ENCODE measurements at regions not wholly inside any gene's neighbourhood (a gene's known extent, or its start where the extent isn't known, plus 50 kb on each side); places are given as distances from the start of the nearest gene placed in this dataset.
A peak's percentile ranks its signal among the peaks of the same experiment; 100 is the strongest.

GRCh38 chr11:121773076-121773475, 320.3 kb upstream of the SORL1-AS1 start:
- ATAC-seq (no peak), DNase-seq (no peak)
- Mint-ChIP-seq H3K4me3 (no peak overlapping the region), H3K36me3 (ENCODE audit: low read depth) (no peaks in the 10 kb centered on the region), H3K27me3 (peaks cover 6% of the 10 kb centered on the region), H3K4me1 (no peaks in the 10 kb centered on the region), H3K9me3 (ENCODE audit: low read depth) (no peaks in the 10 kb centered on the region), H3K27ac (no peak overlapping the region)
- POLR2A ChIA-PET: no interaction called here
- CTCF ChIA-PET: no interaction called here
- intact Hi-C loops (cut with DNase I, micrococcal nuclease): no loop called here

DNA sequence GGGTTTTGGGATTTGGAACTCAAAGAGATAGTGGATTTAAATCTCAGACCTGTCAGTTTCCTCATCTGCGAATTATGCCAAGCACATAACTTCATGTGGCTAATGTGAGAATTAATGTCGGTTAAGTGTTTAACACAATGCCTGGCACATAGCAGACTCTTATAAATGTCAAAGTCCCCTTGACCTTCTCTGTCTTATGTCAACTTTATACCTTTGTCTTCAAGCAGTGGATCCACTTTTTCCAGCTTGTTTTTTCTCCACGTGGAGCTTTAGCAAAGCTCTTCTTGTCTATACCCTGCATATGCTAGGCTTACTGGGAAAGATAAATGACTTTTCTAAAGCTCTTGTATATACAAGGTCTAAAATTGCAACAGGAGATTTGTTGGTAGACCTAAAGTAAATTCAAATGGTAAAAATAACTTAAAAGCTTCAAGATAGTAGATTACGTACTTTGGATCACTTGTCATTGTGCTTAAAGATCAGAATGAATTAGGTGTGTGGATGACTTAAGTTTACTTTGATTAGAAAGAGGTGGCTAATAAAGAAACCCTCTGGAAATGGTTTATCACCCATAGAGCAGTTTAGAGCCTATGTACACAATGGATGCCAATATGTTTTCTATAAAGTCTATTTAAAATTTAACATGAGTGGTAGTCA, 318.3 kb upstream of the SORL1-AS1 start:
- ATAC-seq (no peak), DNase-seq (no peak)
- H3K4me1 Mint-ChIP-seq: peaks cover 4% of the 10 kb centered on the region
- intact Hi-C loops (cut with DNase I, micrococcal nuclease): no loop called here
- H3K36me3 Mint-ChIP-seq (ENCODE audit: low read depth): no peaks in the 10 kb centered on the region
- ChIA-PET POLR2A (no interaction called here), CTCF (interaction anchor here (0.5 kb wide), 1 partner anchor 1870 kb away, joined by 3 read pairs; no protein-coding TSS in a partner anchor)
- peaks cover 6% of the 10 kb centered on the region for H3K27me3 Mint-ChIP-seq
- H3K27ac Mint-ChIP-seq: no peak overlapping the region
- no peaks in the 10 kb centered on the region for H3K9me3 Mint-ChIP-seq (ENCODE audit: low read depth)
- no peak overlapping the region for H3K4me3 Mint-ChIP-seq

- ATAC-seq: no peak
- CTCF ChIA-PET: no interaction called here
These were observed 316.4 kb upstream of the SORL1-AS1 start for GRCh38 chr11:121769191-121769590.

GRCh38 chr11:121767433-121767832, 314.7 kb upstream of the SORL1-AS1 start:
- Mint-ChIP-seq H3K9me3 (ENCODE audit: low read depth) (no peaks in the 10 kb centered on the region), H3K36me3 (ENCODE audit: low read depth) (no peaks in the 10 kb centered on the region), H3K27me3 (peaks cover 6% of the 10 kb centered on the region), H3K4me1 (peaks cover 4% of the 10 kb centered on the region), H3K27ac (no peak overlapping the region), H3K4me3 (no peak overlapping the region)
- intact Hi-C loops (cut with DNase I, micrococcal nuclease): no loop called here
- DNase-seq: peak; percentile 14
- ATAC-seq: peak; percentile 79
- ChIA-PET POLR2A (no interaction called here), CTCF (interaction anchor here (0.6 to 0.7 kb wide), 2 partner anchors 15 to 1465 kb away, joined by 3 read pairs; no protein-coding TSS in a partner anchor)

More at GRCh38 chr11:121769191-121769590, 316.4 kb upstream of the SORL1-AS1 start:
- Mint-ChIP-seq H3K27ac (no peak overlapping the region), H3K27me3 (peaks cover 6% of the 10 kb centered on the region), H3K36me3 (ENCODE audit: low read depth) (no peaks in the 10 kb centered on the region), H3K4me3 (no peak overlapping the region), H3K9me3 (ENCODE audit: low read depth) (no peaks in the 10 kb centered on the region), H3K4me1 (peaks cover 4% of the 10 kb centered on the region)
- no peak for DNase-seq
- intact Hi-C loops (cut with DNase I, micrococcal nuclease): no loop called here
- POLR2A ChIA-PET: no interaction called here

DNA sequence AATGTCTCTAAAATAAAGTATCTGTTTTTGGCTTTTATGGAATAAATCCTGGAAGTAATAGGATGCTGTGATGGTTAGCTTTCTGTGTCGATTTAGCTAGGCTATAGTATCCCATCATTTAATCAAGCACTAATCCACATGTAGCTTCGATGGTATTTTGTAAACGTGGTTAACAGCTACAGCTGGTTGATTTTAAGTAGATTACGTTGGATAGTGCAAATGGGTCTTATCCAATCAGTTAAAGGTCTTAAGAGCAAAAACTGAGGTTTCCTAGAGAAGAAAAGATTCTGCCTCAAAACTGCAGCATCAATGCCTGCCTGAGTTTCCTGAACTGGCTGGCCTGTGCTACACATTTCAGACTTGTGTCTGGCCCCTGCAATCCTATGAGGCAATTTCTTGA, 314.2 kb upstream of the SORL1-AS1 start:
- POLR2A ChIA-PET: no interaction called here
- no peaks in the 10 kb centered on the region for H3K36me3 Mint-ChIP-seq (ENCODE audit: low read depth)
- no peak overlapping the region for H3K4me3 Mint-ChIP-seq
- CTCF ChIA-PET: interaction anchor here (0.6 kb wide), 1 partner anchor 15 kb away, joined by 3 read pairs; no protein-coding TSS in a partner anchor
- ATAC-seq (no peak), DNase-seq (no peak)
- H3K9me3 Mint-ChIP-seq (ENCODE audit: low read depth): no peaks in the 10 kb centered on the region
- peaks cover 4% of the 10 kb centered on the region for H3K4me1 Mint-ChIP-seq
- H3K27ac Mint-ChIP-seq: no peak overlapping the region
- peaks cover 6% of the 10 kb centered on the region for H3K27me3 Mint-ChIP-seq
- intact Hi-C loops (cut with DNase I, micrococcal nuclease): no loop called here

DNA sequence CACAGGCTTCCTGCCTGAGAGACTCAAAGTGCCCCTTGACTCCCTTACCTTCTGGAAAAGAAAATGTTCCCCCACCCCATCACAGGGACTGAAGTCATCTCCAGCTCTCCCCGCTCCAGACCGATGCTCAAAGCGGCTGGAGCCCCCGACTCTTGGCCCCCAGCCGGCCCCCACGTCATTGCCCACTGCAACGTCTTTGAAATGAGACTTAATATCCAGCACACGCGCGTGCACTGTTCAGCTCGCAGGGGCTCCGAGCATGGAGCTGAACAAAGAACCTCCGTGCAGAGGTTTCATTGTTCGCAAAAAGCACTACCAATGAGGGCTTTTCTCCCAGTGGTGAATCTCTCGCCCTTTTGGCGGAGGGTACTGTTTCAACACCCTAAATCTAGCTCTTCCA, 313.4 kb upstream of the SORL1-AS1 start:
- Mint-ChIP-seq H3K4me1 (peaks cover 4% of the 10 kb centered on the region), H3K36me3 (ENCODE audit: low read depth) (no peaks in the 10 kb centered on the region), H3K27ac (no peak overlapping the region), H3K9me3 (ENCODE audit: low read depth) (no peaks in the 10 kb centered on the region), H3K27me3 (peaks cover 6% of the 10 kb centered on the region), H3K4me3 (no peak overlapping the region)
- CTCF ChIA-PET: no interaction called here
- POLR2A ChIA-PET: no interaction called here
- ATAC-seq (no peak), DNase-seq (no peak)
- intact Hi-C loops (cut with DNase I, micrococcal nuclease): no loop called here

- intact Hi-C loops (cut with DNase I, micrococcal nuclease): no loop called here
- peaks cover 4% of the 10 kb centered on the region for H3K4me1 Mint-ChIP-seq
- no peaks in the 10 kb centered on the region for H3K27me3 Mint-ChIP-seq
- DNase-seq (no peak), ATAC-seq (no peak)
- no peak overlapping the region for H3K4me3 Mint-ChIP-seq
- no peaks in the 10 kb centered on the region for H3K9me3 Mint-ChIP-seq (ENCODE audit: low read depth)
- H3K36me3 Mint-ChIP-seq (ENCODE audit: low read depth): no peaks in the 10 kb centered on the region
- ChIA-PET POLR2A (no interaction called here), CTCF (interaction anchor here (0.6 kb wide), 1 partner anchor 159 kb away, joined by 3 read pairs; no protein-coding TSS in a partner anchor)
- H3K27ac Mint-ChIP-seq: no peak overlapping the region
These were observed 310.8 kb upstream of the SORL1-AS1 start for GRCh38 chr11:121763526-121763925.

- POLR2A ChIA-PET: no interaction called here
- CTCF ChIA-PET: no interaction called here
- H3K4me3 Mint-ChIP-seq: no peak overlapping the region
- H3K27me3 Mint-ChIP-seq: no peaks in the 10 kb centered on the region
- intact Hi-C loops (cut with DNase I, micrococcal nuclease): no loop called here
- no peaks in the 10 kb centered on the region for H3K9me3 Mint-ChIP-seq (ENCODE audit: low read depth)
- H3K4me1 Mint-ChIP-seq: peaks cover 3% of the 10 kb centered on the region
- ATAC-seq (no peak), DNase-seq (no peak)
- H3K27ac Mint-ChIP-seq: no peak overlapping the region
- no peaks in the 10 kb centered on the region for H3K36me3 Mint-ChIP-seq (ENCODE audit: low read depth)
These were observed 310.1 kb upstream of the SORL1-AS1 start for GRCh38 chr11:121762820-121763219.

DNA sequence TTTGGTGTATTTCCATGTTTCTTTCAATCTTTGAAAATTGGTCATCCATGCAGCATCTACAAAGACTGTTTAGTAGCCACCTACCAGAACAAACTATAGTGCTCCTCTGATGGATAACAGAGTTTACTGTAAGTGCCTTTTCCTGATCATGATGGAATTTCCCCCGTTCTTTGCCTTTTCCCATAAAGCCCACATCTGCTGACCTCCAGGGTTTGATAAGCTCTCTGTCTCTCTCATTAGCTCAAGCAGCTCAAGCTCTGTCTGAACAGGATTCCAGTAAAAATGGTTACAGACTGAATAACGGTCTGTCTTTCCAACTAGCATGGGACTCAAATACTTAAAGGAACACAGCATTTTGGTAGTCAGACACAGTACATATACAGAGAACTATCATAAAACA, 308.4 kb upstream of the SORL1-AS1 start:
- ATAC-seq: no peak

GRCh38 chr11:121757480-121758125, 304.8 kb upstream of the SORL1-AS1 start:
- ChIA-PET POLR2A (no interaction called here), CTCF (no interaction called here)
- H3K4me1 Mint-ChIP-seq: no peaks in the 10 kb centered on the region
- DNase-seq (no peak), ATAC-seq (no peak)
- no peaks in the 10 kb centered on the region for H3K27me3 Mint-ChIP-seq
- intact Hi-C loops (cut with DNase I, micrococcal nuclease): no loop called here
- no peaks in the 10 kb centered on the region for H3K9me3 Mint-ChIP-seq (ENCODE audit: low read depth)
- H3K36me3 Mint-ChIP-seq (ENCODE audit: low read depth): no peaks in the 10 kb centered on the region
- H3K4me3 Mint-ChIP-seq: no peak overlapping the region
- H3K27ac Mint-ChIP-seq: no peak overlapping the region

More for the DNA sequence above, 308.4 kb upstream of the SORL1-AS1 start:
- no peak overlapping the region for H3K4me3 Mint-ChIP-seq
- no peaks in the 10 kb centered on the region for H3K4me1 Mint-ChIP-seq
- CTCF ChIA-PET: no interaction called here
- H3K27ac Mint-ChIP-seq: no peak overlapping the region
- POLR2A ChIA-PET: no interaction called here
- DNase-seq: no peak
- H3K27me3 Mint-ChIP-seq: no peaks in the 10 kb centered on the region
- intact Hi-C loops (cut with DNase I, micrococcal nuclease): no loop called here
- H3K9me3 Mint-ChIP-seq (ENCODE audit: low read depth): no peaks in the 10 kb centered on the region
- no peaks in the 10 kb centered on the region for H3K36me3 Mint-ChIP-seq (ENCODE audit: low read depth)

DNA sequence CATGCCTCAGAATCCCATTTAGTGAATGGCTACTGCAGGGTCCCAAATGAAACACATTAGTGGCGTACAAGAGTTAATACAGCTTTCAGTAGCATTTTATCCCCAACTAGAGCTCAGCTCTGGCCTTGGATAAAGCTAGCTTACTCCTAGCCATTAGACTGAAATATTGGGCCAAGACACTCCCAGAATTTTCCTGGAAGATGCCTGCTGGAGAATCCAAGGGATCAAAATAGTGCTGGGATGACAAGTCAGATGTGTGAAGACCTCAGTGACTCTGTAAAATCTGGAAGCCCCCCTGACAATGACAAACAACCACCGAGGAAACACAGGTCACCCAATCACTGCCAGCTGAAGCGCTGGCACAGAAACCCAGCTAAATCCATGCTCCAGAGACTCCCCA, 303.1 kb upstream of the SORL1-AS1 start:
- Mint-ChIP-seq H3K4me3 (no peak overlapping the region), H3K4me1 (no peaks in the 10 kb centered on the region), H3K36me3 (ENCODE audit: low read depth) (no peaks in the 10 kb centered on the region), H3K27ac (no peak overlapping the region), H3K9me3 (ENCODE audit: low read depth) (no peaks in the 10 kb centered on the region), H3K27me3 (no peaks in the 10 kb centered on the region)
- ATAC-seq (no peak), DNase-seq (no peak)
- ChIA-PET CTCF (no interaction called here), POLR2A (no interaction called here)
- intact Hi-C loops (cut with DNase I, micrococcal nuclease): no loop called here

GRCh38 chr11:121755191-121755590, 302.4 kb upstream of the SORL1-AS1 start:
- POLR2A ChIA-PET: no interaction called here
- ATAC-seq: no peak
- Mint-ChIP-seq H3K27me3 (peaks cover 2% of the 10 kb centered on the region), H3K27ac (no peak overlapping the region), H3K4me3 (no peak overlapping the region), H3K4me1 (no peaks in the 10 kb centered on the region), H3K36me3 (ENCODE audit: low read depth) (no peaks in the 10 kb centered on the region), H3K9me3 (ENCODE audit: low read depth) (no peaks in the 10 kb centered on the region)
- CTCF ChIA-PET: interaction anchor here (0.6 to 0.9 kb wide), 2 partner anchors 86 to 96 kb away, joined by 3 to 4 read pairs; no protein-coding TSS in a partner anchor
- DNase-seq: no peak
- intact Hi-C loops (cut with DNase I, micrococcal nuclease): no loop called here

All from activated CD4-positive, alpha-beta T cell treated with anti-CD3 and anti-CD28 coated beads for 36 hours (primary cell).